Lung (tissue), 11 donors: ENCODE measurements at regions not wholly inside any gene's neighbourhood (a gene's known extent, or its start where the extent isn't known, plus 50 kb on each side); places are given as distances from the start of the nearest gene placed in this dataset.
A peak's percentile ranks its signal among the peaks of the same experiment; 100 is the strongest.

Source experiments
- ATAC-seq: fragments of 200-7000 bp; cut with Tn5 transposase; one replicate; pipeline ENCODE4 v1.9.1; 2020; ENCODE audit warnings: moderate number of reproducible peaks; ENCODE audit not compliant: insufficient read depth, low FRiP score
- DNase-seq, 3 donors: peaks; one replicate each; pipeline ENCODE4 v3.0.0-alpha.2; 2013 to 2017
- H3K27ac ChIP-seq, 2 donors: one replicate each; pipeline ENCODE4 v1.5.1; 2013; ENCODE audit warnings: mild to moderate bottlenecking in 2 of 2, moderate library complexity in 2 of 2, control low read depth in 1 of 2, inconsistent platforms in 1 of 2, low read depth in 1 of 2, low read length in 1 of 2
- H3K27me3 ChIP-seq, 3 donors: one replicate each; pipeline ENCODE4 v1.5.1; 2013; ENCODE audit warnings: low read length in 2 of 3; ENCODE audit not compliant: control insufficient read depth in 3 of 3, insufficient read depth in 3 of 3
- H3K36me3 ChIP-seq, 4 donors: one replicate each; pipeline ENCODE4 v1.5.1; 2013; ENCODE audit warnings: low read length in 4 of 4, mild to moderate bottlenecking in 1 of 4, moderate library complexity in 1 of 4; ENCODE audit not compliant: control insufficient read depth in 4 of 4, insufficient read depth in 4 of 4
- H3K4me1 ChIP-seq, 5 donors: one replicate each; pipeline ENCODE4 v1.5.1; 2013; ENCODE audit warnings: low read length in 5 of 5, mild to moderate bottlenecking in 2 of 5, moderate library complexity in 1 of 5; ENCODE audit not compliant: control insufficient read depth in 5 of 5, insufficient read depth in 5 of 5
- H3K4me3 ChIP-seq: one replicate; pipeline ENCODE4 v1.5.1; 2013; ENCODE audit warnings: mild to moderate bottlenecking, control low read depth, moderate library complexity
- H3K9ac ChIP-seq, 2 donors: one replicate each; pipeline ENCODE4 v1.5.1; 2013; ENCODE audit warnings: low read length in 2 of 2, control low read depth in 1 of 2; ENCODE audit not compliant: insufficient read depth in 1 of 2
- H3K9me3 ChIP-seq, 4 donors: one replicate each; pipeline ENCODE4 v1.5.1; 2013; ENCODE audit warnings: low read length in 3 of 4, mild to moderate bottlenecking in 1 of 4, moderate library complexity in 1 of 4; ENCODE audit not compliant: control insufficient read depth in 4 of 4, insufficient read depth in 3 of 4
- CTCF ChIP-seq: IDR thresholded peaks from 2 replicates; pipeline ENCODE4 v1.5.1; 2012; ENCODE audit warnings: mild to moderate bottlenecking; ENCODE audit errors: control extremely low read depth, extremely low read depth
- WGBS, 2 donors: extraction: QIAGEN DNeasy Blood & Tissue Kit; methylation state at CpG; one replicate each; pipeline ENCODE4 v1.1.7; 2013; 5-methylcytosine and 5-hydroxymethylcytosine counted together
- donor health status: control.
- donor health status: control.
- donor health status: Bipolar disorder and iron deficiency.
- donor health status: healthy.
- donor health status: DM: yes; HTN: yes; CAD: no.

GRCh38 chr15:95556866-95557225, 773.7 kb upstream of the NR2F2 start:
- Histone ChIP-seq H3K27me3 (no peaks in the 10 kb centered on the region), H3K4me1 (peaks cover 0 to 3% (median 0%) of the 10 kb centered on the region in 5 donors), H3K27ac (no peak overlapping the region), H3K9ac (no peak overlapping the region), H3K9me3 (no peaks in the 10 kb centered on the region), H3K36me3 (no peaks in the 10 kb centered on the region), H3K4me3 (no peak overlapping the region)
- 51 to 54% methylated on average over 6 of the region's 6 CpGs for WGBS, 2 donors
- ATAC-seq (no peak), DNase-seq (no peak)
- no peak for TF ChIP-seq CTCF

- no peak for DNase-seq
- H3K9me3 ChIP-seq, result no peaks in the 10 kb centered on the region
- 64 to 67% methylated on average over 17 of the region's 17 CpGs for WGBS, 2 donors
- TF ChIP-seq CTCF, result no peak
- H3K9ac ChIP-seq, result no peak overlapping the region
- peaks cover 0 to 3% (median 0%) of the 10 kb centered on the region in 5 donors for H3K4me1 ChIP-seq
- ATAC-seq, result peak; percentile 27
- H3K4me3 ChIP-seq, result no peak overlapping the region
- H3K36me3 ChIP-seq, result no peaks in the 10 kb centered on the region
- no peaks in the 10 kb centered on the region for H3K27me3 ChIP-seq
- no peak overlapping the region for H3K27ac ChIP-seq
Measured at GRCh38 chr15:95557226-95558046, 773.1 kb upstream of the NR2F2 start.

GRCh38 chr15:95558131-95558530, 772.4 kb upstream of the NR2F2 start:
- 77 to 82% methylated on average over 2 of the region's 2 CpGs for WGBS, 2 donors
- H3K27me3 ChIP-seq, result no peaks in the 10 kb centered on the region
- peaks cover 0 to 3% (median 0%) of the 10 kb centered on the region in 5 donors for H3K4me1 ChIP-seq
- H3K9ac ChIP-seq, result no peak overlapping the region
- no peak overlapping the region for H3K4me3 ChIP-seq
- no peak for TF ChIP-seq CTCF
- no peaks in the 10 kb centered on the region for H3K36me3 ChIP-seq
- ATAC-seq (no peak), DNase-seq (no peak)
- H3K27ac ChIP-seq, result no peak overlapping the region
- H3K9me3 ChIP-seq, result no peaks in the 10 kb centered on the region
